Keratinocyte (primary cell): ENCODE measurements at regions not wholly inside any gene's neighbourhood (a gene's known extent, or its start where the extent isn't known, plus 50 kb on each side); places are given as distances from the start of the nearest gene placed in this dataset.

Source experiments
- DNase-seq: peaks from one replicate; pipeline ENCODE4 v3.0.0-alpha.2; 2011; ENCODE audit warnings: low read depth, missing footprints, low spot score
- FAIRE-seq: peaks from 2 replicates; lab custom pipeline; 2011; peaks lifted over from hg19 to GRCh38; lab: Jason Lieb, UNC
- H2AFZ ChIP-seq: 2 replicates; pipeline ENCODE4 v1.6.0; 2012; ENCODE audit warnings: low read length, control low read depth, inconsistent platforms; ENCODE audit not compliant: control insufficient read depth
- H3K27ac ChIP-seq: 2 replicates; pipeline ENCODE4 v1.5.1; 2011; ENCODE audit warnings: low read length; ENCODE audit not compliant: control insufficient read depth, insufficient read depth
- H3K27me3 ChIP-seq: 3 replicates; pipeline ENCODE4 v1.6.0; 2011; ENCODE audit warnings: low read length; ENCODE audit not compliant: control insufficient read depth, insufficient read depth; ENCODE audit errors: extremely low read depth
- H3K36me3 ChIP-seq, 2 experiments: 2 replicates in 1 of 2; 3 replicates in 1 of 2; pipeline ENCODE4 v1.5.1; 2011; ENCODE audit warnings: low read length in 2 of 2, mild to moderate bottlenecking in 1 of 2; ENCODE audit not compliant: control insufficient read depth in 2 of 2, insufficient read depth in 2 of 2; ENCODE audit errors: extremely low read depth in 1 of 2
- H3K4me1 ChIP-seq: 3 replicates; pipeline ENCODE4 v1.5.1; 2011; ENCODE audit warnings: low read length; ENCODE audit not compliant: control insufficient read depth, insufficient read depth; ENCODE audit errors: extremely low read depth
- H3K4me2 ChIP-seq: 3 replicates; pipeline ENCODE4 v1.6.0; 2011; ENCODE audit warnings: low read depth, low read length; ENCODE audit not compliant: control insufficient read depth, insufficient read depth; ENCODE audit errors: extremely low read depth
- H3K4me3 ChIP-seq, 3 experiments: fragments of 200-600 bp in 1 of 3; sonication (generic) in 1 of 3; 2 replicates in 2 of 3; 3 replicates in 1 of 3; pipeline ENCODE4 v1.5.1; 2011 to 2016; ENCODE audit warnings: low read length in 3 of 3, mild to moderate bottlenecking in 3 of 3, control low read depth in 2 of 3, inconsistent platforms in 1 of 3, low read depth in 1 of 3, mixed read lengths in 1 of 3, mixed run types in 1 of 3, moderate library complexity in 1 of 3; ENCODE audit not compliant: control insufficient read depth in 2 of 3, insufficient read depth in 2 of 3; ENCODE audit errors: extremely low read depth in 1 of 3
- H3K79me2 ChIP-seq: 2 replicates; pipeline ENCODE4 v1.6.0; 2012; ENCODE audit warnings: low read length; ENCODE audit not compliant: control insufficient read depth, insufficient read depth
- H3K9ac ChIP-seq: 3 replicates; pipeline ENCODE4 v1.6.0; 2011; ENCODE audit warnings: low read length; ENCODE audit not compliant: control insufficient read depth, insufficient read depth; ENCODE audit errors: extremely low read depth
- H3K9me1 ChIP-seq: 3 replicates; pipeline ENCODE4 v1.6.0; 2011; ENCODE audit warnings: low read length; ENCODE audit not compliant: control insufficient read depth, insufficient read depth; ENCODE audit errors: extremely low read depth
- H3K9me3 ChIP-seq: 2 replicates; pipeline ENCODE4 v1.5.1; 2012; ENCODE audit warnings: low read depth, low read length; ENCODE audit not compliant: control insufficient read depth
- H4K20me1 ChIP-seq: 3 replicates; pipeline ENCODE4 v1.6.0; 2011; ENCODE audit warnings: low read length; ENCODE audit not compliant: control insufficient read depth, insufficient read depth; ENCODE audit errors: extremely low read depth
- EZH2 ChIP-seq: IDR thresholded peaks from one replicate; pipeline ENCODE4 v1.6.1; 2012; ENCODE audit warnings: inconsistent platforms, mild to moderate bottlenecking, low read length, moderate library complexity
- dilution Hi-C: fragments of 300-500 bp; cut with MboI; formaldehyde crosslinking; loops from one replicate; pipeline ENCODE4 v1.7.0; 2020; ENCODE audit warnings: low sequenced_read_pairs; ENCODE audit not compliant: extremely low pct_ligation_motif_present
- TF ChIP-seq, protein P1 (sequence below), 3 experiments: IDR thresholded peaks in 1 of 3; conservative IDR thresholded peaks in 1 of 3; optimal IDR thresholded peaks in 1 of 3; 2 replicates in 2 of 3; 3 replicates in 1 of 3; pipeline versions ENCODE3 to v1.5.1; 2011; ENCODE audit warnings: low read length in 3 of 3, mild to moderate bottlenecking in 3 of 3, moderate library complexity in 2 of 3, control low read depth in 1 of 3, inconsistent platforms in 1 of 3; ENCODE audit not compliant: insufficient read depth in 2 of 3; ENCODE audit errors: extremely low read depth in 1 of 3

DNA sequence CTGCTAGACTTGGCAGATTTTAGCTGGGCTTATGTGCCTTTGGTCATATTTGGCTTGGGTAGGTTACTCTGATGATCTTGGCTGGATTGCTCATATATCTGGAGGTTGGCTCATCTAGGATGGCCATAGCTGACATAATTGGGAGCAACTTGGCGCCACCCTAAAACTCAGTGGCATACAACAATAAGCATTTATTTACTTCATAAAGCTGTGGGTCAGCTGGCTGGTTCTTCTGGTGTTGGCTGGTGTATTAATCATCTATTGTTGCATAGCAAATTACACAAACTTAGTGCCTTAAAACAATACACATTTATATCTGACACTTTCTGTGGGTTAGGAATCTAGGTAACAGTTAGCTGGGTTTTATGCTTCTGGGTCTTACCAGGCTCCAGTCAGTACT lies 297.3 kb upstream of the JAG1 start:
- DNase-seq (no peak), FAIRE-seq (peak; percentile 53)
- Histone ChIP-seq H3K9me3 (no peaks in the 10 kb centered on the region), H3K4me1 (peaks cover 5% of the 10 kb centered on the region), H3K27ac (no peak overlapping the region), H3K79me2 (no peaks in the 10 kb centered on the region), H3K4me3 (no peak overlapping the region), H3K9me1 (no peaks in the 10 kb centered on the region), H3K27me3 (no peaks in the 10 kb centered on the region), H3K4me2 (no peak overlapping the region), H3K9ac (no peak overlapping the region), H3K36me3 (no peaks in the 10 kb centered on the region), H2AFZ (no peak overlapping the region), H4K20me1 (no peaks in the 10 kb centered on the region)
- dilution Hi-C loops, result no loop called here
- TF ChIP-seq, protein P1, sequence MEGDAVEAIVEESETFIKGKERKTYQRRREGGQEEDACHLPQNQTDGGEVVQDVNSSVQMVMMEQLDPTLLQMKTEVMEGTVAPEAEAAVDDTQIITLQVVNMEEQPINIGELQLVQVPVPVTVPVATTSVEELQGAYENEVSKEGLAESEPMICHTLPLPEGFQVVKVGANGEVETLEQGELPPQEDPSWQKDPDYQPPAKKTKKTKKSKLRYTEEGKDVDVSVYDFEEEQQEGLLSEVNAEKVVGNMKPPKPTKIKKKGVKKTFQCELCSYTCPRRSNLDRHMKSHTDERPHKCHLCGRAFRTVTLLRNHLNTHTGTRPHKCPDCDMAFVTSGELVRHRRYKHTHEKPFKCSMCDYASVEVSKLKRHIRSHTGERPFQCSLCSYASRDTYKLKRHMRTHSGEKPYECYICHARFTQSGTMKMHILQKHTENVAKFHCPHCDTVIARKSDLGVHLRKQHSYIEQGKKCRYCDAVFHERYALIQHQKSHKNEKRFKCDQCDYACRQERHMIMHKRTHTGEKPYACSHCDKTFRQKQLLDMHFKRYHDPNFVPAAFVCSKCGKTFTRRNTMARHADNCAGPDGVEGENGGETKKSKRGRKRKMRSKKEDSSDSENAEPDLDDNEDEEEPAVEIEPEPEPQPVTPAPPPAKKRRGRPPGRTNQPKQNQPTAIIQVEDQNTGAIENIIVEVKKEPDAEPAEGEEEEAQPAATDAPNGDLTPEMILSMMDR (optimal IDR thresholded peaks at IDR 0.05 in 1 of 3, IDR thresholded peaks at IDR 0.05 in 1 of 3, conservative IDR thresholded peaks at IDR 0.05 in 1 of 3; ENCODE audit: extremely low read depth in 1 of 3, insufficient read depth in 2 of 3, low read length in 3 of 3), result no peak
- TF ChIP-seq EZH2, result no peak

DNA sequence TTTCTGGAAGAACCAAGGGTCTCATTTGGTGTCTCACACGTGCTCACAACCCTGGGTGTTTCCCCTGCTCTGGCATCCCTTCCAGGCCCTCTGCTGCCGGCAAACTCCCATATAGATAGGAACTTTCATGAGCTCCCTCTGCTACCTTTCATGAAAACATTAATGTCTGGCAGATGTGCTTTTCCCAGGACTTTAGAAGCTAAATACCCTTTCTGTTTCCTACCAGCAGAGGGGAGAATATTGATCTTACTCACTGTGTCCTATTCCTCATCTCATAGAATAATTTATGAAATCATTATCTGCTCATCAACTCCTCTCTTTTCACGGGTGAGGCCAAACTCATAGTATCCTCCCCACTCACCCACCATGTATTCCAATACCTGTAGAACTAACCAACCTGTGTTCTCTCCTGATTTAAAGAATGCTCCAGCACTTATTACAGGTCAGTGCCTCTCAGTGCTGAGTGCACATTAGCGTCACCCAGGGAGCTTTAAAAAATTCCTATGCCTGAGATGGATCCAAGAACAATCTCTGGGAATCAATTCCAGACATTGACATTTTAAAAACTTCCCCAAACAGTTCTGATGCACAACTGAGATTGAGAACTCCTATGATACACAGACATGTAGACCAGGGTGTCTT lies 298.5 kb upstream of the JAG1 start:
- Histone ChIP-seq H3K4me1 (peaks cover 5% of the 10 kb centered on the region), H3K9me3 (no peaks in the 10 kb centered on the region), H3K27ac (no peak overlapping the region), H3K9ac (no peak overlapping the region), H3K27me3 (no peaks in the 10 kb centered on the region), H2AFZ (no peak overlapping the region), H3K79me2 (no peaks in the 10 kb centered on the region), H3K9me1 (no peaks in the 10 kb centered on the region), H4K20me1 (no peaks in the 10 kb centered on the region), H3K4me3 (no peak overlapping the region), H3K4me2 (no peak overlapping the region), H3K36me3 (no peaks in the 10 kb centered on the region)
- dilution Hi-C loops, result no loop called here
- DNase-seq (no peak), FAIRE-seq (no peak)
- no peak for TF ChIP-seq EZH2
- TF ChIP-seq, protein P1 (optimal IDR thresholded peaks at IDR 0.05 in 1 of 3, IDR thresholded peaks at IDR 0.05 in 1 of 3, conservative IDR thresholded peaks at IDR 0.05 in 1 of 3; ENCODE audit: extremely low read depth in 1 of 3, insufficient read depth in 2 of 3, low read length in 3 of 3), result no peak
